Hematopoietic multipotent progenitor cell treated with erythropoietin and hydrocortisone succinate and interleukin-3 and kit ligand, for 17 days (in vitro differentiated cells): ENCODE measurements at regions not wholly inside any gene's neighbourhood (a gene's known extent, or its start where the extent isn't known, plus 50 kb on each side); places are given as distances from the start of the nearest gene placed in this dataset.

Experiments used
- DNase-seq: peaks from one replicate; pipeline ENCODE4 v3.0.0-alpha.2; 2015; ENCODE audit warnings: low spot score

DNA sequence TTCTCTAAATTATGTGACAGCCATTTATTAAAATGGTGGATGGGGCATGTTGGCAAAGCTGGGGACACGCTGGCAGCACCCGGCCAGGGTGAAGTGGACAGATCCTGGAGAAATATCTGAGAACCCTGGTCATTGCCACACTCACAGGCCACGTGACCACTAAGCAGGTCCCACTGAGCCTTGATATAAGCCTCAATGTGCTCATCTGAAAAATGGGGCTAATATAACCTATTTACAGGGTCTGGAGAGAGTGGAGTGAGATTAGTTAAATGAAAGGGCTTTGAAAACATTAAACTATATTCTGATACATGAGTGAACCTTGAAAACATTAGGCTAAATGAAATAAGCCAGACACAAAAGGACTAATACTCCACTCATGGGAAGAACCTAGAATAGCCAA lies 108.9 kb downstream of the RBFOX3 start:
- no peak for DNase-seq

DNA sequence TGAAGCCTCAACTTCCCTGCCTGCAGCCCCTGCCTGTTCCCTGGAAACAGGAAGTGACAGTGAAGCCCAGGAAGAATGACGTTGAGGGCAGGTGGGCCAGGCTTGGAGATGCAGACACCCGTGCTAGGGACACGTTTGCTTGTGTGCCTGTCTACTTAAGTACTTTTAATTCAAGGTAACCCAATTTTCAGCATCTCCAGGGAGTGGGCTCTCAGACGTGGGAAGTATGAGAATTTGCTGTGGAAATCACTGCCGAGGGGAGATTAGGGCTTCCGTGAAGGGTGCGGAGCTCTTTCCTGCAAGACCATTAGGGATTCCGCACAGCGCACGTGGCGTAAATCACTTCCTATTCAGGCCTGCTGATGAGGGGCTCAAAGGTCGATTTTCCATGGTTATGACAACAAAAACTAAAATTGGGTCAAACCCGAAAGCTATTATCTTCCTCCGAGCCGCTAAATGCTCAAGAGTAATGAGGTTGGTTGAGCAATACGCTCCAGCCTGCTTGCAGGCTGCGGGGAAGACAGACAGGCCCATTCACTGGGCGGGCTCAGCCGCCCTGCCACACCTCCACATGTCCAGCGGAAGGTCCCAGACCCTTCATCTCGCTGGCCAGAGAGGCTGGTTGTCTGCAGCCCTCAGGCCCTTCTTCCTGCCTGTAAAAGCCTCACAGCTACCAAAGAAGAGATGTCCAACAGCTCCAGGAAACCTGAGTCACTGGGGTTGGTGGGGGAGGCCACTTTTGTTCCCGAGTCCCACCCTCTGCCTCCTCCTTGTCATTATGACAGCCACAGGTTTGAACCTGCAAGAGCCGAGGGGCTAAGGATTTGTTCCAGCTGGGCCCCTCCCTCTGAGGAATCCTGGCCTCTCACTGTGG lies 109.9 kb downstream of the RBFOX3 start:
- no peak for DNase-seq

DNA sequence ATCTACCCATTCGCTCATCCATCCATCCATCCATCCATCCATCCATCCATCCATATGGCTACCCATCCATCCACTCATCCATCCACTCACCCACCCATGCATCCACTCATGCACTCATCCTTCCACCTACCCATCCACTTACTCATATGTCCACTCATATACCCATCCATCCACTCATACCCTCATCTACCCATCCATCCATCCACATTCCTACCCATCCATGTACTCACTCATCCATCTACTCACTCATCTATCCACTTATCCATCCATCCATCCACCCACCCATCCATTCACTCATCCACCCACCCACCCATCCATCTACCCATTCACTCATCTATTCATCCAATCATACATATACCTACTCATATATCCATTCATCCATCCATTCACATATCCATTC lies 112.0 kb downstream of the RBFOX3 start:
- no peak for DNase-seq

DNA sequence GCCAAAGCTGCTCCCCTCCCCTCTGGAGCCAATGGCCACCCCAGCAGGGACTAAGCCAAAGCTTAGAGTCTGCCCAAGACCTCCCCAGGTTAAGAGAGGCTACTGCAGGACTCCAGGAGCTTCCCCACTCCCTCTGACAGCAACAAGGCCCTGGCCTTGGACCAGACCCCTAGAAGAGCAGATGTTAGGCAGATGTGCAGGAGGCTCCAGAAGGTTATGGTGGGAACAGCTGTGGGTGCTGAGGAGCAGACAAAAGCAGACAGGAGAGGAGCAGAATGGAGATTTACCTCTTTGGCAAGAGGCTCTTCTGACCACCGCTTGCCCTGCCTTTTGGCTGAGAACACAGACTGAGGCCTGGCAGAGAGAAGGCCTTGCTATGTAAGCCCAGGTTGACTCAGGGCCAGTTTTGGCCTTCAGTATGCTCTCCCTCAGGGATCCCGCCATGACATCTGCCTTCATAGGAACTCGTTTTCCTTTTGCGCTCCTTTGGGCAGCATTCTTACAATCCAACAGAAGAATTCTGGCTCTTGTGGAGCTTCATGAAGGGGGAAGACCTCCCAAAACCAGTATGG lies 113.0 kb downstream of the RBFOX3 start:
- no peak for DNase-seq

DNA sequence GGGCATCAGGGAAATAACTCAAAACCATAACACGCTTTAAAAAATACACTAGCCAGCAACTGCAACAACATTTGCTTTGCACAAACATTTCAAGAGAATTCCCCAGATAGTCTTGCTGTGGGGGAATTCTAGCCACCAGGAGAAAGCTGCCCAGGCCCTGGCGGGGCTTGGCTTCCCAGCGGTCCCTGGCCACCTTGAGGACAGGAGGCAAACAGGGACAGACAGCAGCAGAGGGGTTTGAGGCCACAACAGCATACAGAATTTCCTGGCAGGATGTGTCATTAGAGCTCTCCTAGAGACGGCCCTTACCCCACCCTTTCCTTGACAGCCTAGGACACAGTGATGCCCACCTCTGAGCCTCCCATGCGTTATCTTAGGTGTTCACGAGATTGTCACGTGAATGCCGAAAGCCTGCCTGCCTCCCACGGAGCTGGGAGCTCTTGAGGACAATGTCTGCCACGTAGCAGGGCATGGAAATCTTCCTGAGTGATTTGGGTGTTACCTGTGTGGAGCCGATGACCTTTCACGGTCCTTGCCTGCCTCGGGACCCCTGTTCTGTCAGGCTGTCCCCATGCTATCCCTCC lies 114.3 kb downstream of the RBFOX3 start:
- no peak for DNase-seq

DNA sequence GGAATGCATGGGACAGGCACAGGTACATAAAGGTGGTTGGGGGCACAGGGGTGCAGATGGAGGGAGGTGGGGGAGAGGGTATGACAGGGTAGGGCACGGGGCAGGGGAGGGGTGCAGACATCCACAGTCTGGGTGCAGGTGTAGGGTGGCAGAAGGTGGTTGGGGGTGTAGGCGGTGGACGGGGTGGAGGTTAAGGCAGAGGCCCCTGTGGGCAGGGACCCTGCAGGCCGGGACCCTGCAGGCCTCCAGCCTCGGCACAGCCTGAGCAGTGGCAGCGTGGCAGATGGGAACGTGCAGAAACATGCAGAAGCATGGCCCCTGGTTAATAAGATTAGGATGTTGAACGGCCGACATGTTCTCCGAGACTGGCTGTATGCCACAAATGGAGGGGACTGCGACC lies 115.2 kb downstream of the RBFOX3 start:
- DNase-seq = no peak

DNA sequence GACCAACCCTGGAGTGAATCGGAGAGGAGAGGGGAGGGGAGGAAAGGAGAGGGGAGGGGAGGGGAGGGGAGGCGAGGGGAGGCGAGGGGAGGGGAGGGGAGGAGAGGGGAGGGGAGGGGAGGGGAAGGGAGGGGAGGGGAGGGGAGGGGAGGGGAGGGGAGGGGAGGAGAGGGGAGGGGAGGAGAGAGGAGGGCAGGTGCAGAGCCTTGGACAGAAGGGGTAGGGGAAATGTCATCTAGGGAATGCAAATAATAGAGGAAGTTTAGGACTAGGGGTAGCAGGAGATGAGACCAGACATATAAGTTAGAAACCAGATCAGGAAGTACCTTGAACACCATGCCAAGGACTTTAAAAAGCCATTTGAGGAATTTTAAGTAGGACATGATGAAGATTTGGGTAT lies 119.8 kb downstream of the RBFOX3 start:
- DNase-seq = no peak

DNA sequence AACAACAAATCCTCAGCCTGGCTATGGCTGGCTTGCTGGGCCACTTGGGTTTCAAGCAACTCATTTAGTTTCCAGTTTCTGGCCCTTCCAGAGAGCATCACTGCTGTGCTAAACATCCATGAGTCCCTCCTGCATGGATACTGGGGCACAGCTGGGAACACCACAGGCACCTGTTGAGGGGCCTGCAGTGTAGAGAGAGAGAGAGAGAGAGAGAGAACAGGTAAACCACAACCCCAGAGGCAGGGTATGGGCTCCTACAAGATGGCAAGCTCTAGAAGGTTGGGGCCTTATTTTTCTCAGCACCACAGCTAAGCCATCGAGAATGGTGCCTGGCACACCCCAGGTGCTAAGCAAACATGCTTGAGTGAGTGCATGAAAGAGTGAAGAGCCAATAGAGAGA lies 120.3 kb downstream of the RBFOX3 start:
- no peak for DNase-seq

DNA sequence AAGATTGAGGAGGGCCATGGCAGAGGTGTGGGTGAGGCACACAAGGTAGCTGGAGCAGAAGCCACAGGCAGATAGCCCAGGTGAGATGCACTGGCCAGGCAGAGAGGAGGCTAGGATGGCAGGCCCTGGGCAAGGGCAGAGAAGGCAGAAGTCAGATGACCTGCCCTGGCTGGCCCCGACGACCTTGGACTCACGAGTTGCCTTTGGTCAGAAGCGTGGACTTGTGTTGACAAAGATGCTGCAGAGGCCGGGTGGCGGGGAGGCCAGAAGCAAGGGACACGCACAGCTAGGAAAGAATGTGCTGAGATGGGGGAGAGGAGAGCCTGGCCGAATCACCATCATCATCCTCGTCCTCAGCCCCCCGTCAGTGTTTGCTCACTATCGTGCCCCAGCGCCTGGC lies 123.7 kb downstream of the RBFOX3 start:
- DNase-seq = no peak

DNA sequence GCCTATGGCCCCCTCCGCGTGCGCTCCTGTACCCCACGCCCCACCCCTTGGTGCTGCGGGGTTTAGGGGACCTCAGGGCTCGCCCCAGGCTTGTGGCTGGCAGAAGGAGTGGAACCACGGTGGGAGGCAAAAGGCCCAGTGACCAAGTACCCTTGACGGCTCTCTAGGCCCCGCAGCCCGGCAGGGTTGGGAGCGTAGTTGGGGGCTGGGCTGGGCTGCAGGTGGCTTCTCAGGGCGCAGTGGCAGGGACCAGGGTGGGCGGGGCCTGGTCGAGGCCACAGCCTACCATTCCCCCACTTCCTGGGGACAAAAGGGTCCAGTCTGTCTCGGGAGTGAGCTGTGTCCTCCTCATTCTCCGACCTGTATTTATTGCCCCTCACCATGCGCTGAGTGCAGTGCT lies 124.9 kb downstream of the RBFOX3 start:
- no peak for DNase-seq

DNA sequence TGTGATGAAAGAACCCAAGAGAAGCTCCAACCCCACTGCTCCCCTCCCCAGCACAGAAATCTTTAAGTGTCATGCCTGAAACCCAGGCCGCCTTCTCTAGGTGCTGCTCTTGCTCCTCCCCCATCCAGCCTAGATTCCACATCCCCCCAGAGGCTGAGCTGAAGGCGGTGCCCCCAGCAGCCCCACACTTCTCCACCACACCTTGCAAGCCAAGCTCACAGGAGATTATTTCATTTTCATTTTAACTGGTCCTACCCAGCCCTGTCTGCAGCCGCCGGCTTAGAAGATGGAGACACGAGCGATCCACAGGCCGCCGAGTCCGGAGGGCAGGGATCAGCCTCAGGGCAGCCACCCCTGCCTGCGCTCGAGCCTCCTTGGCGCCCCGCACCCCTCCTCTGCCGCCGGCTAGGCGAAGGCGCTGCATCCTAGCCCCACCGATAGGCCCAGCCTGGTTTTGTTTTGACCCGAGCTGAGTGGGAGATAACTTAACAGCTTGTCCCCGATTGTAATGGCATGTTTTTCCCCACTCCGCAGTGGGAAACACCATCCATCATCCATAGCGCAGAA lies 125.3 kb downstream of the RBFOX3 start:
- DNase-seq = no peak

DNA sequence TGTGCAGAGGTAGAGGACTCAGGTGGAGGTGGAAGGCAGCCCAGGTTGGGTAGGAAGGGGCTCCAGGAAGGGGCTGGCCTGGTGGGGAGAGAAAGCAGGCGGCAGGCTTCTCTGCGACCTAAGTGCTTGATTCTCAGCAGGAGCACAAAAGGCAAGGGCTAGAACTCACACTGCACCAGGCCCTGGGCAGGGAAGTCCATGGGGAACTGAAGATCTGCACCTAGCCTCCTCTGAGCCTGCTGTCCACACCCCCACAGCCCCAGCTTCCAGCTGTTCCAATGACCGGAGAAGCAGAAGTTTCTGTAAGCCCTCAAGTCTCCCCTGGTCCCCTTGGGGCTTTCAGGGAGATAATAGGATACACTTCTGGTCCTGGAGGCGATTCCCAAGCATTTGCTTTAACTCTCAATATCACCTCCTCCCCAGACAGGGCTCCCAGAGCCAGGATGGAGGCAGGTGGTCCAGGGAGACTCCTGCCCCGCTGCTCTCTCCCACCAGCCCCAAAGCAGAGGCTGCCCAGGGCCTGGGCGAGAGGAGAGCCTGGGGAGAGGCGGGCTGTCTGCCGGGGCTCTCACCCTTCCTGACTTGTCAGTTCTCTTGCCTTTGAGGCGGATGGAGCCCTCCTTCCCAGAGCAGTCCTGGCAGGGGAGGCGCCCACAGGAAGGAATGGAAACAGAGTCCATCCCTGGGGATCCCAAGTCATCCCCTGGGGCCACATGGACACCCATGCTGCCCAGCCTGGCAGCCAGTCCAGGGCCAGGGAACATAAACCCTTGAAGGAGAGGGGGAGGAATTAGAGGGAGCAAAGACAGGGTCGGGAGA lies 126.0 kb downstream of the RBFOX3 start:
- no peak for DNase-seq

DNA sequence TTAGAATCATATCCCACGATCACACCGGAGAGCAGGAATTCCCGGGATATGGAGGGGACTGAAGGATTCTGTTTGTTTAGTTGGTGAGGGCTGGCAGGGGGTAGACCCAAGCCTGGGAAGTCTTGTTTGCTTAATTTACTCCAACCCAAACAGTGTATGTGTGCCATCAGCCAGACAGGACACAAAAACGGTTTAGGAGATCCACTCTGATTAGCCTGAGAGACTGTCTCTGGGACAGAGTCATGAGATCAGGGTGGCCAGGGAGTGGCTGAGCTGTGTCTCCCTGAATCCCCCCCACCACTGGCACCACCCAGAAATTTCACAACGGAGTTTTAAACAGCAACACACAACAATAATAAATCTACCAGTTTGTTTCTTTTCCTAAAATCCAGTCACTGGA lies 127.0 kb downstream of the RBFOX3 start:
- no peak for DNase-seq

DNA sequence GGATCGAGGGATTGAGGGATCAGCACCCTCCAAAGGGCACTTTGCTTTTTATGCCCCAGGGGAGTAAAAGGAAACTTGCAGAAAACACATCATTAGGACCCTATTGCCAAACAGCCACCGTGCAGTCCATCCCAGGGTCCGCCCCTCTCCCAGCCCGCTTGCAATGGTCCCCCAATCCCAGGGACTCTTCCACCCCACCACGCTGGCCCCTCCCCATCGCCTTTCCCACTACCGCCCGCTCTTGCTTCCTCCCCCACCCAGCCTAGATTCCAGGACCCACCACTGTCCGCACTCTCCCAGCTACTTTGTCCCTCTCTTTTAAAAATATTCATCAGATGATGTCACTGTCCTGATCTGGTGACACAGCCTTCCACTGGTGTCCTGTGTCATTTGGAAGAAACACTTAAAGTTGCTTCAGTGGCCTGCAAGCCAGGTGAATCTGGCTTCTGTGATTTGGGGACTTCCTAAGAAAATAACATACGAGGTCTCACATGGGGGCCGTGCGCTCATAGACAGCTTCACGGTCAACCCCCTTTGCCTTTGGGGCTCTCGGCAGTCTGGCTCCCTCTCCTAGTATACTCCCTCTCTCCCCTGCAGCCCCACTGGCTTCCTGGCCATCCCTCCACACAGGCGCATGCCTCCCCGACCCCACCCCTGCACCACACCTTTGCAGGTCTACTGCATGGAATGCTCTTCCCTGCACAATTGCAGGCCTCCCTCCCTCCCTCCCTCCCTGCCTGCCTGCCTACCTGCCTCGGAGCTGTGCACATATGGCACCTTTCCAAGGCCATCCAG lies 127.9 kb downstream of the RBFOX3 start:
- DNase-seq = no peak

DNA sequence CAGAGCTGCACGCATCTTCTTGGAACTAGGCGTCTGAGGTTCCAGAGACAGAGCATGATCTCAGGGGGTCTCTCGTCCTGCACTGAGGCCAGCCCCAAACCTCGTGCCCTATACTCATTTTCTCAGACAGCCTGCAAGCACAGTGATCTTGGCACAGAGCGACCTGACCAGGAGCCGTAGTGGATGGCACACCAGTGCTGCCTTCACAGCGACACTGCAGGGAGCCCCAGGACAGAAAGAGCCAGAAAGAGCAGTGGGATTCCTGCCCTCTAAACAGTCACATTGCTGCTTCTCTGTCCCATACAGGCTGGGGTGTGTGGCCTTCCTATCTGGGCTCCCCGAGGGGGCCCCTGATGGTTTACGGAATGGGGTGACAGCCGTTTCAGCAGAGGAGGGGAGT lies 131.0 kb downstream of the RBFOX3 start:
- DNase-seq = no peak

DNA sequence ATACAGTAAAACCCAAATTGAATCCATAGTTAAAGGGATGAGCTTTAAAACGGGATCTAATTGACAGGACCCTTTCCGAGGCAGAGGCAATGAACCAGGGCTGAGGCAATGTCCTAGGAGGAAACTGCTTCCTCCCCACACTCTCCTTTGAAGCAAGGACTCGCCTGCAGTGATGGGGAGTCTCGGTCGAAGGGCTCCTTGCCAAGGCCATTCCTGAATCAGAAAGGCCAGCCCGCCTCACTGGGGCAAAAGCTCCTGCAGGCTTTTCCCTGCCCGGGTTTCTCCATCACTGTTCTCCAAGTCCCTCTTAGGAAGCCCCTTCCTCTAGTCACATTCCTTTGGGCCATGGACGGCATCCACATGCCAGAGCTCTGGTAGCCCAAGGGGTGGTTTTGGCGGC lies 132.0 kb downstream of the RBFOX3 start:
- DNase-seq = no peak

DNA sequence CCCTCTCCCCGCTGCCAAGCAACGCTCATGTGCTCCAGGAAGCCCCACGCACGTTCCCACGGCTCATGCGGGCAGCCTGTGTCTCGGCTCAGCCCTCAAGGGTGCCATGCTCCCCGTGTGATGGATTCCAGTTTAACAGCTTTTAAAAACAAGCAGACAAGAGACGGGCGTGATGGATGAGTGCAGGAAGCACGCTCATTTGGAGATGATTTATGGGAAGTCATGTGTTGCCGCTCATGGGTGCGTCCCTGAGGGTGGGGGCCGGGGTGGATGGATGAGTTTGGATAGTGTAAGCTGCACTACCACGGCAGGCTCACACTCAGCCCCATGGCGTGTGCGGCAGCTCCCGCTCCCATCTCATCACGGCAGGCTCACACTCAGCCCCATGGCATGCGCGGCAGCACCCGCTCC lies 132.8 kb downstream of the RBFOX3 start:
- no peak for DNase-seq

DNA sequence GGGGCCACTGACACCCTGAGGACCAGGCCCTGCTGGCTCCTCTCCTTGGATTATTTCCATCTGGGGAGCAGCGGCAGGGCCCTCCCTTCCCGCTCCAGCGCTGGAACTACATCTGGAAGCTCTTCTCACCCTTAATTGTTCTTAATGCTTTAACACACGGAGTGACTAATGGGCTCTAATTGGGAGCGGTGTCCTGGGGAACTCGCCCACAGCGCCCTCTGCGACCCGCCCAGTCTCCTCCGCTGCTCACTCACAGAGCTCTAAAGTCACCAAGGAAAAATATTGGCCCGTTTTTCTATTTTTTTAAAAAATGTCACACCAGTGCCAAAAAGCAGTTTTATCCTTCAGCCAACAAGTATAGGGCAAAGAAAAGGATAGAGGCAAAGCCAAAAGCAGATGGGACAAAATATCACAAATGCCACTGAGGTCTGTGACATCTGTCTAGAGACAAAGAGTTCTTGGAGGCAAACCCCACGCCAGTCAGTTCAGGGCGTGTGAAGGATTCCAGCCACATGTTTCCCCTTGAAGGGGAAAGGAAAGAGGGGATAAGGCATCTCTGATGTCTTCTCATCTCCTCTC lies 134.7 kb downstream of the RBFOX3 start:
- no peak for DNase-seq

DNA sequence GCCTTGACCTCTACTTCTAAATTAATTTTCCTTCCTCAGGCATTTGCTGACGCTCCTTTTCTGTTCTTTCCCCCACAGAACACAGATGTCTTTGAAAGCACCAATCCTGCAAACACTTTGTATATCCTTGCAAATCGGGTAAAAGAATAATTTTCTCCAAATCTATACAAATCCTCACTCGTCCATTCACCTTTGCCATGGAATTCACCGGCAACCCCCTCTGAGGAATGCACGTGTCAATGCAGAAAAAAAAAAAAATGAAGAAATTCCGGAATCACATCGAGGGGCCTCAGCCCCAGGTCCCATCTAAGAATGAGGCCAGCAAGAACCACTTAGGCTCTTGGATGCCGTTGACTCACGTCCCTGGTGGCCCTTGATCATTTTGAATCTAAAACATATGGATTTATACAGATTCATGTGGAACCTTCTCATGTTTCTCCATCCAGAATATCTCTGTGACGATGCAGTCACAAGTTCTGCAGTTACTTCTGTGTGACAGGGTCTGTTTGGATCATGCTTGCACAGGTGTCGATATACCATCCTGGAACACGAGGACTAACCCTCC lies 136.9 kb downstream of the RBFOX3 start:
- no peak for DNase-seq

DNA sequence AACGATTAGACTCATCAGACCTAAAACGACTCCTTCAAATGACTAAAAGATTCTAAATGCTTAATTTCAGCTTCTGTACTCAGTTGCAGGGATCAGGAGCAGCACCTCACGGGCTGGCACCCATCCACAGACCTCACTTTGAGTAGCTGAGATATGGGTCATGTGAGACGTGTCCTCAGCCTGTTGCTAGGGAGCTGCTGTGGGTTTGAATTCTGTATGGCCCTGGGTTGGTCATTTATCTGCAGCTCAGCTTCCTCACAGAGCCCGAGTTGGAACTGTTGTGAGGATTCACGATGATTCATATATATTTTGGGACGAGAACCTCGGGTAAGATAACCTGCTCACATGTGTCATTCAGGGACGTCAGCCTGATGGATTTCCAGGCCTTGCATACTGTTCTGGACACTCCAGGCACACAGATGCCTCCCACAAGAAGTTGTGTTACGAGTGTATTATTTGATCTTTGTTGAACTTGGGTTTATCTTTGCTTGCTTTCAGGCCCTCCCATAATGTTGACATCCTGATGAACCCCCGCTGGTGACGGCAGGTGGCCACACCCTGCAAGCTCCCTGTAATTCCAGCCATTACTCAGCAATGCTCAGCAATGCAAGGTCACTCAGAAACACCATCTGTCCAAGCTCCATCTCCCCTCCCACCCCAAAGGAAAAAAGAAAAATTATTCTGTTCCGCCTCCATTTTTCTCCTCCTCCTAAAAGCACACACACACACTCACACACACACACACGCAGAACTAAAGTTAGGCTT lies 137.6 kb downstream of the RBFOX3 start:
- DNase-seq = peak; percentile 5
